Uterus (tissue), 3 donors: ENCODE measurements at regions not wholly inside any gene's neighbourhood (a gene's known extent, or its start where the extent isn't known, plus 50 kb on each side); places are given as distances from the start of the nearest gene placed in this dataset.

ENCODE experiments used
- DNase-seq, 2 donors: peaks; one replicate each; pipeline ENCODE4 v3.0.0-alpha.2; 2019 to 2020
- H3K27ac ChIP-seq, 2 donors: fragments of 200-600 bp; sonication (generic); 1 replicate in 1 of 2; 2 replicates in 1 of 2; pipeline ENCODE4 v1.5.1; 2016 to 2018
- H3K27me3 ChIP-seq, 2 donors: fragments of 200-600 bp; sonication (generic); one replicate each; pipeline ENCODE4 v1.5.1; 2018 to 2019; ENCODE audit warnings: control low read depth in 1 of 2
- H3K36me3 ChIP-seq, 2 donors: fragments of 200-600 bp; sonication (generic); one replicate each; pipeline ENCODE4 v1.5.1; 2019; ENCODE audit warnings: control low read depth in 1 of 2
- H3K4me1 ChIP-seq, 2 donors: fragments of 200-600 bp; sonication (generic); one replicate each; pipeline ENCODE4 v1.5.1; 2018 to 2019; ENCODE audit warnings: control low read depth in 1 of 2
- H3K4me3 ChIP-seq, 2 donors: fragments of 200-600 bp; sonication (generic); 1 replicate in 1 of 2; 2 replicates in 1 of 2; pipeline ENCODE4 v1.5.1; 2018 to 2019; ENCODE audit warnings: mild to moderate bottlenecking in 1 of 2
- H3K9me3 ChIP-seq, 2 donors: fragments of 200-600 bp; sonication (generic); one replicate each; pipeline ENCODE4 v1.5.1; 2019; ENCODE audit warnings: control low read depth in 1 of 2
- CTCF ChIP-seq, 4 experiments: fragments of 200-600 bp in 2 of 4; fragments of 450-650 bp in 2 of 4; sonication (generic) in 2 of 4; IDR thresholded peaks; one replicate each; pipeline ENCODE4 v1.5.1; 2016 to 2019; ENCODE audit warnings: antibody characterized with exemption in 4 of 4, mild to moderate bottlenecking in 2 of 4, moderate library complexity in 1 of 4
- POLR2A ChIP-seq, 2 donors: fragments of 450-650 bp; IDR thresholded peaks; one replicate each; pipeline ENCODE4 v1.6.1; 2016; ENCODE audit warnings: antibody characterized with exemption in 2 of 2, mild to moderate bottlenecking in 1 of 2, moderate library complexity in 1 of 2
- intact Hi-C: fragments of 100-400 bp; cut with DNase I; formaldehyde crosslinking; loops from one replicate; pipeline ENCODE4 v1.15.1; 2023; ENCODE audit warnings: low total_unique reads
- donor health status: DM: yes; HTN: yes; CAD: no.

DNA sequence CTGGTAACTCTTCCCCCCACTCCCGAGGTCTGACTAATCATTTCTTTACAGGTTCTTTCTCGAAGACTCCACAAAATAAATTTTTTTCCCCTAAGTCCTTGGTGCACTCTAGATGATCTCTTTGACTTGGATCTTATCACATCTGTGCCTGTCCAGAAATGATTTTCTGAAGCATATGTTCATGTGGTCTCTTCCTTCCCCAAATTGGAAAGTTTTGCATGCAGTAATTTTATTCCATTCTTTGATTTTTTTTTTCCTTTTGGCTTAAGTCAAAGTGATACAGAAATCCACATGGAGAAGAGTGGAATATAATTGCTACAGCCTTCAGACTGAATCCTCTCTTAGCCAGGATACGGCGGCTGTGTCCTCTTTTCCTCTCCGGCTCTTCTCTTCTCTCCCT is 213.3 kb downstream of the BMP4 start:
- Histone ChIP-seq H3K36me3 (peaks cover 0 to 4% of the 10 kb centered on the region in 2 donors), H3K4me3 (no peak overlapping the region), H3K27ac (no peak overlapping the region), H3K4me1 (no peaks in the 10 kb centered on the region), H3K9me3 (no peaks in the 10 kb centered on the region), H3K27me3 (no peaks in the 10 kb centered on the region)
- intact Hi-C loops: no loop called here
- TF ChIP-seq CTCF (IDR thresholded peaks at IDR 0.05) (no peak), POLR2A (IDR thresholded peaks at IDR 0.05) (no peak)
- no peak for DNase-seq

- no peaks in the 10 kb centered on the region for H3K27me3 ChIP-seq
- no peaks in the 10 kb centered on the region for H3K9me3 ChIP-seq
- no peak overlapping the region for H3K27ac ChIP-seq
- intact Hi-C loops: no loop called here
- no peak for DNase-seq
- peaks cover 0 to 4% of the 10 kb centered on the region in 2 donors for H3K36me3 ChIP-seq
- TF ChIP-seq POLR2A (IDR thresholded peaks at IDR 0.05): no peak
- H3K4me3 ChIP-seq: no peak overlapping the region
- H3K4me1 ChIP-seq: no peaks in the 10 kb centered on the region
Observed at GRCh38 chr14:53742233-53742620, 214.4 kb downstream of the BMP4 start.

DNA sequence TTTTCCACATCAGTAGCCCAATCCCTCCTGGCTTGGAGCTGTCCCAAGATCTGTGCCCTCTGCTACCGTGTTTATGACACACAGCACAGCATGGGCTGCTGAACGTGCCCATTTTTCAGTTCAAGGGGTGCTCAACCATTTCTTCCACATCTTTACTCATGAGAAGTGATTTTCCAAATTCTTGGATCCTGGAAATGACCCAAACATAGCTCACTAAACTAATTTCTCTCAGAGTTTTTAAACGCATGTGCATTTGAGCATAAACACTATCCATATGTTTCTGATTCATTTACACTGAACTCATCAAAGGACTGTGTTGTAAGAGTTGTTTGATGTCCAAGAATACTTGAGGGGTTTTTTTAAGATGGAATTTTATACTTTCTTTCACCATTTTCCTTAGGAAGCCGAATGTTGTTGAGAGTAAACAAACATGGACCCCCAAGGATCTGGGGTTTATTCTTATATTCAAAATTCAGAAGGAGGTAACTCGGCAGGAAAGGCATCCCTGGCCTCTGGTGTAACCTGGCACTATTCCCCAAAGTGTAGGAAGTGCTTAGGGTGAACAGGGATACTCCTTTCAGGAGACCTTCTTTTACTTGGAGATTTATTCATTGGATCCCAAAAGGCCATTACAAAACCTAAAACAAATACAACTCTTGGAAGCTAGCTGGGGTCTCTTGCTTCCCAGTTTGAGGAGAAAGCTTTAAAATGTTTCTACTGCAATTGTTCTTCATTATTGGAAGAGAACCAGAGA is 215.0 kb downstream of the BMP4 start:
- Histone ChIP-seq H3K27me3 (no peaks in the 10 kb centered on the region), H3K4me1 (no peaks in the 10 kb centered on the region), H3K36me3 (peaks cover 0 to 4% of the 10 kb centered on the region in 2 donors), H3K4me3 (no peak overlapping the region), H3K9me3 (no peaks in the 10 kb centered on the region), H3K27ac (no peak overlapping the region)
- intact Hi-C loops: no loop called here
- TF ChIP-seq CTCF (IDR thresholded peaks at IDR 0.05): no peak
- TF ChIP-seq POLR2A (IDR thresholded peaks at IDR 0.05): no peak
- no peak for DNase-seq

GRCh38 chr14:53740570-53740969 is 216.1 kb downstream of the BMP4 start:
- no peak for TF ChIP-seq CTCF (IDR thresholded peaks at IDR 0.05)
- TF ChIP-seq POLR2A (IDR thresholded peaks at IDR 0.05): no peak
- Histone ChIP-seq H3K27ac (no peak overlapping the region), H3K4me1 (no peaks in the 10 kb centered on the region), H3K4me3 (no peak overlapping the region), H3K9me3 (no peaks in the 10 kb centered on the region), H3K27me3 (no peaks in the 10 kb centered on the region), H3K36me3 (peaks cover 0 to 4% of the 10 kb centered on the region in 2 donors)
- intact Hi-C loops: no loop called here
- DNase-seq: no peak

GRCh38 chr14:53735916-53736315 is 220.7 kb downstream of the BMP4 start:
- Histone ChIP-seq H3K36me3 (peaks cover 0 to 4% of the 10 kb centered on the region in 2 donors), H3K9me3 (no peaks in the 10 kb centered on the region), H3K27me3 (no peaks in the 10 kb centered on the region), H3K4me3 (no peak overlapping the region), H3K4me1 (no peaks in the 10 kb centered on the region), H3K27ac (no peak overlapping the region)
- intact Hi-C loops: no loop called here
- DNase-seq: no peak
- TF ChIP-seq CTCF (IDR thresholded peaks at IDR 0.05): no peak
- no peak for TF ChIP-seq POLR2A (IDR thresholded peaks at IDR 0.05)
